ENCODE measurements at regions not wholly inside any gene's neighbourhood (a gene's known extent, or its start where the extent isn't known, plus 50 kb on each side); places are given as distances from the start of the nearest gene placed in this dataset.
"Not testable (repeated sequence)": the region's sequence is repeated elsewhere in the genome, so short reads cannot be mapped to it uniquely, and the experiment has no call there.

- no peaks in the 10 kb centered on the region for H3K9me3 ChIP-seq (ENCODE audit: insufficient read depth, low read length)
- no peak for TF ChIP-seq SUZ12 (IDR thresholded peaks at IDR 0.05; ENCODE audit: extremely low read depth, insufficient read depth, insufficient read length)
- no peak for TF ChIP-seq YY1 (IDR thresholded peaks at IDR 0.05; ENCODE audit: insufficient read depth, insufficient read length)
- no peak for TF ChIP-seq ZNF274 (IDR thresholded peaks at IDR 0.05; ENCODE audit: low read depth, low read length)
- no peak for DNase-seq (ENCODE audit: low read depth, low spot score)
These were observed 465.1 kb upstream of the ZNF507 start for GRCh38 chr19:31880283-31880682.

GRCh38 chr19:31881988-31882387 lies 463.4 kb upstream of the ZNF507 start:
- no peak overlapping the region for H3K4me3 ChIP-seq (ENCODE audit: insufficient read length, low read depth)
- H3K36me3 ChIP-seq (ENCODE audit: insufficient read depth, insufficient read length, low read length) = no peaks in the 10 kb centered on the region
- TF ChIP-seq YY1 (IDR thresholded peaks at IDR 0.05; ENCODE audit: insufficient read depth, insufficient read length) (no peak), ZNF274 (IDR thresholded peaks at IDR 0.05; ENCODE audit: low read depth, low read length) (no peak), SUZ12 (IDR thresholded peaks at IDR 0.05; ENCODE audit: extremely low read depth, insufficient read depth, insufficient read length) (no peak)
- no peak overlapping the region for H3K9ac ChIP-seq (ENCODE audit: insufficient read length, low read depth)
- DNase-seq (ENCODE audit: low read depth, low spot score) = no peak
- H3K9me3 ChIP-seq (ENCODE audit: insufficient read depth, low read length) = no peaks in the 10 kb centered on the region
- H3K4me1 ChIP-seq (ENCODE audit: insufficient read depth, insufficient read length) = peaks cover 5% of the 10 kb centered on the region
- H3K27me3 ChIP-seq (ENCODE audit: insufficient read depth, insufficient read length) = no peaks in the 10 kb centered on the region

More at GRCh38 chr19:31880283-31880682, 465.1 kb upstream of the ZNF507 start:
- H3K4me1 ChIP-seq (ENCODE audit: insufficient read depth, insufficient read length) = peaks cover 5% of the 10 kb centered on the region
- H3K4me3 ChIP-seq (ENCODE audit: insufficient read length, low read depth) = no peak overlapping the region
- H3K36me3 ChIP-seq (ENCODE audit: insufficient read depth, insufficient read length, low read length) = no peaks in the 10 kb centered on the region
- no peaks in the 10 kb centered on the region for H3K27me3 ChIP-seq (ENCODE audit: insufficient read depth, insufficient read length)
- H3K9ac ChIP-seq (ENCODE audit: insufficient read length, low read depth) = no peak overlapping the region

GRCh38 chr19:31882709-31883108 lies 462.7 kb upstream of the ZNF507 start:
- Histone ChIP-seq H3K9ac (ENCODE audit: insufficient read length, low read depth) (no peak overlapping the region), H3K27me3 (ENCODE audit: insufficient read depth, insufficient read length) (no peaks in the 10 kb centered on the region), H3K9me3 (ENCODE audit: insufficient read depth, low read length) (no peaks in the 10 kb centered on the region), H3K4me3 (ENCODE audit: insufficient read length, low read depth) (no peak overlapping the region), H3K36me3 (ENCODE audit: insufficient read depth, insufficient read length, low read length) (no peaks in the 10 kb centered on the region), H3K4me1 (ENCODE audit: insufficient read depth, insufficient read length) (peaks cover 5% of the 10 kb centered on the region)
- TF ChIP-seq ZNF274 (IDR thresholded peaks at IDR 0.05; ENCODE audit: low read depth, low read length) = no peak
- no peak for TF ChIP-seq SUZ12 (IDR thresholded peaks at IDR 0.05; ENCODE audit: extremely low read depth, insufficient read depth, insufficient read length)
- no peak for TF ChIP-seq YY1 (IDR thresholded peaks at IDR 0.05; ENCODE audit: insufficient read depth, insufficient read length)
- no peak for DNase-seq (ENCODE audit: low read depth, low spot score)

- no peak overlapping the region for H3K9ac ChIP-seq (ENCODE audit: insufficient read length, low read depth)
- TF ChIP-seq ZNF274 (IDR thresholded peaks at IDR 0.05; ENCODE audit: low read depth, low read length) (no peak), SUZ12 (IDR thresholded peaks at IDR 0.05; ENCODE audit: extremely low read depth, insufficient read depth, insufficient read length) (no peak), YY1 (IDR thresholded peaks at IDR 0.05; ENCODE audit: insufficient read depth, insufficient read length) (no peak)
- H3K4me1 ChIP-seq (ENCODE audit: insufficient read depth, insufficient read length) = peaks cover 5% of the 10 kb centered on the region
- H3K4me3 ChIP-seq (ENCODE audit: insufficient read length, low read depth) = no peak overlapping the region
- no peak for DNase-seq (ENCODE audit: low read depth, low spot score)
- no peaks in the 10 kb centered on the region for H3K27me3 ChIP-seq (ENCODE audit: insufficient read depth, insufficient read length)
- H3K9me3 ChIP-seq (ENCODE audit: insufficient read depth, low read length) = no peaks in the 10 kb centered on the region
- no peaks in the 10 kb centered on the region for H3K36me3 ChIP-seq (ENCODE audit: insufficient read depth, insufficient read length, low read length)
These were observed 462.0 kb upstream of the ZNF507 start for GRCh38 chr19:31883296-31883990.

- no peak for DNase-seq (ENCODE audit: low read depth, low spot score)
- H3K4me1 ChIP-seq (ENCODE audit: insufficient read depth, insufficient read length) = peaks cover 3% of the 10 kb centered on the region
- no peak overlapping the region for H3K4me3 ChIP-seq (ENCODE audit: insufficient read length, low read depth)
- H3K36me3 ChIP-seq (ENCODE audit: insufficient read depth, insufficient read length, low read length) = no peaks in the 10 kb centered on the region
- TF ChIP-seq YY1 (IDR thresholded peaks at IDR 0.05; ENCODE audit: insufficient read depth, insufficient read length) (no peak), SUZ12 (IDR thresholded peaks at IDR 0.05; ENCODE audit: extremely low read depth, insufficient read depth, insufficient read length) (no peak), ZNF274 (IDR thresholded peaks at IDR 0.05; ENCODE audit: low read depth, low read length) (no peak)
- no peaks in the 10 kb centered on the region for H3K9me3 ChIP-seq (ENCODE audit: insufficient read depth, low read length)
- H3K9ac ChIP-seq (ENCODE audit: insufficient read length, low read depth) = no peak overlapping the region
- no peaks in the 10 kb centered on the region for H3K27me3 ChIP-seq (ENCODE audit: insufficient read depth, insufficient read length)
These were observed 460.0 kb upstream of the ZNF507 start for GRCh38 chr19:31885280-31885853.

- DNase-seq (ENCODE audit: low read depth, low spot score) = no peak
- Histone ChIP-seq H3K4me3 (ENCODE audit: insufficient read length, low read depth) (no peak overlapping the region), H3K27me3 (ENCODE audit: insufficient read depth, insufficient read length) (peaks cover 9% of the 10 kb centered on the region), H3K9ac (ENCODE audit: insufficient read length, low read depth) (no peak overlapping the region), H3K4me1 (ENCODE audit: insufficient read depth, insufficient read length) (peaks cover 7% of the 10 kb centered on the region), H3K9me3 (ENCODE audit: insufficient read depth, low read length) (no peaks in the 10 kb centered on the region), H3K36me3 (ENCODE audit: insufficient read depth, insufficient read length, low read length) (no peaks in the 10 kb centered on the region)
- TF ChIP-seq YY1 (IDR thresholded peaks at IDR 0.05; ENCODE audit: insufficient read depth, insufficient read length) (no peak), SUZ12 (IDR thresholded peaks at IDR 0.05; ENCODE audit: extremely low read depth, insufficient read depth, insufficient read length) (no peak), ZNF274 (IDR thresholded peaks at IDR 0.05; ENCODE audit: low read depth, low read length) (no peak)
These were observed 455.2 kb upstream of the ZNF507 start for GRCh38 chr19:31890230-31890629.

GRCh38 chr19:31892060-31892459 lies 453.4 kb upstream of the ZNF507 start:
- Histone ChIP-seq H3K9ac (ENCODE audit: insufficient read length, low read depth) (no peak overlapping the region), H3K4me3 (ENCODE audit: insufficient read length, low read depth) (no peak overlapping the region), H3K27me3 (ENCODE audit: insufficient read depth, insufficient read length) (peaks cover 9% of the 10 kb centered on the region), H3K4me1 (ENCODE audit: insufficient read depth, insufficient read length) (peaks cover 7% of the 10 kb centered on the region), H3K9me3 (ENCODE audit: insufficient read depth, low read length) (no peaks in the 10 kb centered on the region), H3K36me3 (ENCODE audit: insufficient read depth, insufficient read length, low read length) (no peaks in the 10 kb centered on the region)
- TF ChIP-seq YY1 (IDR thresholded peaks at IDR 0.05; ENCODE audit: insufficient read depth, insufficient read length) = no peak
- TF ChIP-seq ZNF274 (IDR thresholded peaks at IDR 0.05; ENCODE audit: low read depth, low read length) = no peak
- no peak for TF ChIP-seq SUZ12 (IDR thresholded peaks at IDR 0.05; ENCODE audit: extremely low read depth, insufficient read depth, insufficient read length)
- peak; percentile 55 for DNase-seq (ENCODE audit: low read depth, low spot score)

GRCh38 chr19:31893491-31893890 lies 451.9 kb upstream of the ZNF507 start:
- not testable (repeated sequence) for H3K4me3 ChIP-seq (ENCODE audit: insufficient read length, low read depth); H3K4me1 ChIP-seq (ENCODE audit: insufficient read depth, insufficient read length); DNase-seq (ENCODE audit: low read depth, low spot score); H3K9me3 ChIP-seq (ENCODE audit: insufficient read depth, low read length); H3K27me3 ChIP-seq (ENCODE audit: insufficient read depth, insufficient read length); H3K36me3 ChIP-seq (ENCODE audit: insufficient read depth, insufficient read length, low read length); H3K9ac ChIP-seq (ENCODE audit: insufficient read length, low read depth)
